GM19023 (cell line): ENCODE measurements at regions not wholly inside any gene's neighbourhood (a gene's known extent, or its start where the extent isn't known, plus 50 kb on each side); places are given as distances from the start of the nearest gene placed in this dataset.
"Not testable (repeated sequence)": the region's sequence is repeated elsewhere in the genome, so short reads cannot be mapped to it uniquely, and the experiment has no call there.

ENCODE experiments used
- ATAC-seq: cut with Tn5 transposase; IDR thresholded peaks from one replicate; pipeline ENCODE4 v1.9.1; 2021; ENCODE audit warnings: mild to moderate bottlenecking, moderate library complexity; ENCODE audit not compliant: unreplicated experiment

- ATAC-seq: not testable (repeated sequence)
These were observed 319.6 kb upstream of the FGF16 start for GRCh38 chrX:77127571-77127970.

DNA sequence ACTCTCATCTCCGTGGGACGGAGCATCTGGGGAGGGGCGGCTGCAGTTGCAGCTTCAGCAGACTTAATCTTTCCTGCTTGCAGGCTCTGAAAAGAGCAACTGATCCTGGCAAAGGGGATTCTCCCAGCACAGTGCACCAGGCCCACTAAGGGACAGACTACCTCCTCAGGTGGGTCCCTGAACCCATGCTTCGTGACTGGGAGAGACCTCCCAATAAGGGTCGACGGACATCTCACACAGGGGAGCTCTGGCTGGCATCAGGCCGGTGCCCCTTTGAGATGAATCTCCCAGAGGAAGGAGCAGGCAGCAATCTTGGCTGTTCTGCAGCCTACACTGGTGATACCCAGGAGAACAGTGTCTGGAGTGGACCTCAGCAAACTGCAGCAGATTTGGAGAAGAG lies 303.3 kb upstream of the FGF16 start:
- ATAC-seq: no peak

- ATAC-seq: no peak
These were observed 286.9 kb upstream of the FGF16 start for GRCh38 chrX:77160301-77160700.

GRCh38 chrX:77162777-77163176 lies 284.4 kb upstream of the FGF16 start:
- no peak for ATAC-seq

GRCh38 chrX:77167993-77168392 lies 279.2 kb upstream of the FGF16 start:
- no peak for ATAC-seq

GRCh38 chrX:77174680-77175519 lies 272.3 kb upstream of the FGF16 start:
- ATAC-seq: no peak

DNA sequence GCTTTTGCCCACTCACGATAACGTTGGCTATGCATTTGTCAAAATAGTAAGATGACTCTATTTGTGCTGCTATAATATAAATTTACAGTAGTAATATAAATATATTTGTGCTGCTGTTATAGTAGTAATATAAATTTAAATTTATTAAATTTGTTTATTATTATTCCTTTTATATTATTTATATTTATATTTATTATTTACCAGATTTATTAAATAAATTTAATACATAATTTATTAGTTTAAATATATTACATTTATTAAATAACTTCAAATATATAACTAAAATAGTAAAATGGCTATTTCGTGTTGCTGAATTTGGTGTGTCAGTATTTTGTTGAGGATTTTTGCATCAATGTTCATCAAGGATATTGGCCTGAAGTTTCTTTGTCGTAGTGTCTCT lies 246.5 kb upstream of the FGF16 start:
- ATAC-seq: no peak

DNA sequence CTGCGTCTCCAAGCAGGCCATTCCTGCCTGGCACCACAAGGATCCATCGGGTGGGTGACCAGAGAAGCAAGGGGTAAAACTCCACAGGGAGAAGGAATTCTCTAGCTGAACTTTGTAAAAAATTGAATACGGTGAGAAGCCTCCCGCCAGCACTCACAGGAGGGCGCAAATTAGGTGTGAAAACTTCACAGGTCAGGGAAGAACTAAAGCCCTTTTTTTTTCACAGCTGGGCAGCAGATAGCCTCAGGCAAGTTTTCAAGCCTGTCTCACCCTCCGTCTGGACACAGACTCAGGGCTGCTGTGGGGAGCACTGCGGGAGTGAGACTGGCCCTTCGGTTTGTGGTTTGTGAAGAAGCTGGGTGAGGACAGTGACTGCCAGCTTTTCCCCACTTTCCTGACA lies 224.1 kb upstream of the FGF16 start:
- no peak for ATAC-seq

DNA sequence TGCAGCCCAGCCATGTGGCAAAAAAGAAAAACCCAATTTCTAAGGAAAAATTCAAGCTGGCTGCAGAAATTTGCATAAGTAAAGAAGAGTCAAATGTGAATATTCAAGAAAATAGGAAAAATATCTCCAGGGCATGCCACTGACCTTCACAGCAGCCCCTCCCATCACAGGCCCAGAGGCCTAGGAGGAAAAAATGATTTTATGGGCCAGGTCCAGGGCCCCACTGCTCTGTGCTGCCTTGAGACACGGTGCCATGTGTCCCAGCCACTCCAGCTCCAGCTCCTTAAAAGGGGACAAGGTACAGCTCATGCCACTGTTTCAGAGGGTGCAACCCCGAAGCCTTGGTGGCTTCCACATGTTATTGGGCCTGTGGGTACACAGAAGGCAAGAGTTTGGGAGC lies 182.7 kb upstream of the FGF16 start:
- ATAC-seq: no peak

GRCh38 chrX:77275392-77275791 lies 171.8 kb upstream of the FGF16 start:
- no peak for ATAC-seq

- no peak for ATAC-seq
These were observed 170.4 kb upstream of the FGF16 start for GRCh38 chrX:77276742-77277141.

DNA sequence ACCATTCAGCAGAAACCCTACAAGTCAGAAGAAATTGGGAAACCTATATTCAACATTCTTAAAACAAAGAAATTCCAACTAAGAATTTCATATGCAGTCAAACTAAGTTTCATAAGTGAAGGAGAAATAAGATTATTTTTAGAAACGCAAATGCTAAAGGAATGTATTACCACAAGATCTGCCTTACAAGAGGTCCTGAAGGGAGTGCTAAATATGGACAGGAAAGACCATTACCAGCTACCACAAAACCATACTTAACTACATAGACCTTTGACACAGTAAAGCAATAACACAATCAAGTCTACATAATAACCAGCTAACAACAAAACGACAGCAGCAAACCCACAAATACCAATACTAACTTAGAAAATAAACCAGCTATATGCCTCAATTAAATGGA lies 169.3 kb upstream of the FGF16 start:
- no peak for ATAC-seq

- ATAC-seq: not testable (repeated sequence)
These were observed 167.8 kb upstream of the FGF16 start for GRCh38 chrX:77279373-77279772.

- ATAC-seq: no peak
These were observed 153.7 kb upstream of the FGF16 start for GRCh38 chrX:77293331-77293995.

DNA sequence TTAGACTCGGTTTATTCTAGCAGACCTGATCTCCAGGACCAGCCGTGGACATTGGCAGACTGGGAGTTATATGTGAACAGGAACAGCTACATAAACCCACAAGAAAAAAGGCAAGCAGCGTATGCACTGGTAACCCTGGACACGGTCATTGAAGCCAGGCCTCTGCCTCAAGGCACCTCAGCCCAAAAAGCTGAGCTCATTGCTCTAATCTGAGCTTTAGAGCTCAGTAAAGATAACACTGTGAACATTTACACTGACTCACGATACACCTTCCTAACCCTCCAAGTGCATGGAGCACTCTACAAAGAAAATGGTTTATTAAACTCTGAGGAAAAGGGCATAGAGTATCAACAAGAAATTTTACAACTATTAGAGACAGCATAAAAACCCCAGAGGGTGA lies 148.9 kb upstream of the FGF16 start:
- ATAC-seq: no peak

- no peak for ATAC-seq
These were observed 148.4 kb upstream of the FGF16 start for GRCh38 chrX:77298790-77299189.

DNA sequence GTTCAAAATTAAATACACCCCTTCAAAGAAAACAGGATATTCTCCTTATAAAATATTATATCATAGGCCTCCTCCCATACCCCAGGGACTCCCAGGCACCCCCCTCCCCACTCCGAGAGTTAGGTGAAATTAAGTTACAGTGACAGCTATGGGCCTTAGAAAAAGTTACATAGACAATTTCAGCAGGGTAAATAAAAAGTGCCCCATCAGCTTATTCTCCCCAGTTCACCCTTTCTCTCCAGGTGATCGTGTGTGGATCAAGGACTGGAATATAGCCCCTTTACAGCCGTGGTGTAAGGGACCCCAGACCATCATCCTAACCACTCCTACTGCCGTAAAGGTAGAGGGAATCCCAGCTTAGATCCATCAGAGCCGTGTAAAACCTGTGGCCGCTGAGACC lies 147.6 kb upstream of the FGF16 start:
- ATAC-seq: no peak

DNA sequence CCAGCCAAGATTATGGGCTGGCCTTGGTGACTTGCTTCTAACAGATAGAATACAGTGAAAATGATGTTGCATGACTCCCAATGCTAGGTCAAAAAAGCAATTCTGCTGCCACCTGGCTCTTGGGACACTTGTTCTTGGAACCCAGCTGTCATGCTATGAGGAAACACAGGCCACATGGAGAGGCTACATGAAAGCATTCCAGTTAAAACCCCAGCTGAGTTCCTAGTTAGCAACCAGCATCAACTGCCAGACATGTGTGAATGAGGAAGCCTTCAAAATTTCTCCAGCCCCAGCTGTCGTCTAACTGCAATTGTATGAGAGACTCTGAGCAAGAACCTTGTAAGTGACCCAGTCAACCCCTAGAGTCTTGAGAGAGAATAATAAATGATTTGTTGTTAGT lies 105.2 kb upstream of the FGF16 start:
- no peak for ATAC-seq

DNA sequence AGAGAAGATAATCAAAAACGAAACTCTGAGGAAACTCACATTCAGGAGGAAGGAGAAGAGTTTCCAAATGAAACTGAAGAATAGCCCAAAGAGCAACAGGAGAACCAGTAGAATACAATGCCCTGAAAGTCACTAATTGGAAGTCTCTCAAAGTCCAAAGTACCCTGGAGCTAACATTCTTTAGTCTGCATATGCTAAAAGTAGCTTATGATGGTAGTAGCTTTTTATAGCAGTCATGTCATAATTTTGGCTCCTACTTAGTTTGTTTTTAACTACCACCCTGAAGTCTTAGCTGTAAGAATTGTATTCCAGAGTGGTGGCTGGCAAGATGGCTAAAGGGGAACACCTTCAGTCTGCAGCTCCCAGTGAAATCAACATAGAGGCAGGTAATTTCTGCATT lies 100.3 kb upstream of the FGF16 start:
- ATAC-seq: no peak

DNA sequence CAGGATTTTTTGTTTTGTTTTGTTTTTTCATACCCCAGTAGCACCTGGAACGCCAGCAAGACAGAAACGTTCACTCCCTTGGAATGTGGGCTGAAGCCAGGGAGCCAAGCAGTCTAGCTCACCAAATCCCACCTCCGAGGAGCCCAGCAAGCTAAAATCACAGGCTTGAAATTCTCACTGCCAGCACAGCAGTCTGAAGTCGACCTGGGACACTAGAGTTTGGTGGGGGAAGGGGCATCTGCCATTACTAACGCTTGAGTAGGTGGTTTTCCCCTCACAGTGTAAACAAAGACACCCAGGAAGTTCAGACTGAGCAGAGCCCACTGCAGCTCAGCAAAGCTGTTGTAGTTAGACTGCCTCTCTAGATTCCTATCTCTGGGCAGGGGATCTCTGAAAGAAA lies 99.6 kb upstream of the FGF16 start:
- ATAC-seq: no peak

DNA sequence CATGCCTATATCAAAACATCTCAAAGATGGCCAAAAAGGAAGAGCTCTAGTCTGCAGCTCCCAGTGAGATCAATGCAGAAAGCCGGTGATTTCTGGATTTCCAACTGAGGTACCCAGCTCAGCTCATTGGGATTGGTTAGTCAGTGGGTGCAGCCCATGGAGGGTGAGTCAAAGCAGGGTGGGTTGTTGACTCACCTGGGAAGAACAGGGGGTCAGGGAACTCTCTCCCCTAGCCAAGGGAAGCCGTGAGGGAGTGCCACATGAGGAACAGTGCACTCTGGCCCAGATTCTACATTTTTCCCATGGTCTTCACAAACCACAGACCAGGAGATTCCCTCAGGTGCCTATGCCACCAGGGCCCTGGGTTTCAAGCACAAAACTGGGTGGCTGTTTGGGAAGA lies 57.3 kb upstream of the FGF16 start:
- no peak for ATAC-seq

- not testable (repeated sequence) for ATAC-seq
These were observed 56.8 kb upstream of the FGF16 start for GRCh38 chrX:77390365-77390764.

DNA sequence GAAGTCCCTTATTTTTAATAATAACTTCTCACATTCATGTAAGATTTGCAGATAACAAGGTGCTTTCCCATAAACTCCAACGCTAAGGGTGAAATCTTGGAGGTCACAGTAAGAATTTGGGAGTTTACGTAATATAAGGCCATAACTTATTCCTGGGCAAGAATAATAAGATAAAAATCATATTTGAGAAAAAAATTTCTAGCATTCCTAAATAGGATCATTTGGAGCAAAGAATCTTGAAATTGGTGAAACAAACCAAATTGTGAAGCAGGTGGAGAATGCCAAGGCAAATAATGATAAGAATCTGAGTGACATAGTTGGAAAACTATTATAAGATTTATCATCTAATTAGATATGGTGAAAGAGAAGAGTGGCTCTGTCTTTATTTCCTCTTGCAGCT lies 50.4 kb upstream of the FGF16 start:
- no peak for ATAC-seq
